ENCODE measurements at regions not wholly inside any gene's neighbourhood (a gene's known extent, or its start where the extent isn't known, plus 50 kb on each side); places are given as distances from the start of the nearest gene placed in this dataset.

DNA sequence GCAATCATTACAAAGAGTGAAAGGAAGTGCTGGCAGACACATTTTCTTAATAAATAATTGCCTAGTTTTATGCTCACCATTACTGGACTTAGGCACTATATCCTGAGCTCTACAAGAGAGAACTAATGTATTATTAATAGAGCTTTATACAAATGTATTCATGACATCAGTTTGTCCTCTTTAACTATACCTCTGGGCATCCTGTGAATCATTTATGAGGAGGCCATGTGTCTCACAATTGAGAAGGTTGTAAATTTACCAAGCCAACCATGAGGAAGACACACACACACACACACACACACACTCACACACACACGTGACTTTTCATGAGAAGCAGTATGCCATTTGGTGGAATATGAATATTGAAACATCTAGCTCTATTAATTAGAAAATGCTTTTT is 728.2 kb downstream of the ARAP2 start:
- no peak overlapping the region for H3K56ac ChIP-seq (ENCODE audit: insufficient read length, low read depth, low read length)

More for the DNA sequence above, 728.2 kb downstream of the ARAP2 start:
- Histone ChIP-seq H3T11ph (ENCODE audit: low read length) (no peak overlapping the region), H3K27me3 (ENCODE audit: insufficient read depth, low read length) (no peaks in the 10 kb centered on the region), H3K4ac (ENCODE audit: low read depth, low read length) (no peak overlapping the region), H2BK20ac (ENCODE audit: low read depth, low read length, poor library complexity, severe bottlenecking) (no peak overlapping the region), H3K27ac (ENCODE audit: insufficient read length, low read depth, low read length) (no peak overlapping the region), H4K91ac (ENCODE audit: insufficient read length, low read depth, low read length) (no peak overlapping the region), H3K14ac (ENCODE audit: insufficient read depth, low read length) (no peak overlapping the region), H3K4me1 (ENCODE audit: insufficient read depth, low read length) (no peaks in the 10 kb centered on the region), H4K8ac (replicated peaks; ENCODE audit: insufficient read length, low read depth, low read length) (no peak overlapping the region), H2BK120ac (ENCODE audit: low read depth, low read length, poor library complexity, severe bottlenecking) (no peak overlapping the region), H3K23ac (ENCODE audit: insufficient read length, low read depth, low read length) (no peak overlapping the region), H4K20me1 (ENCODE audit: control insufficient read depth, insufficient read depth, insufficient read length) (no peaks in the 10 kb centered on the region), H3K4me2 (ENCODE audit: insufficient read depth, insufficient read length, low read length) (no peak overlapping the region), H2BK12ac (ENCODE audit: insufficient read length, low read depth, low read length) (no peak overlapping the region), H3K79me1 (ENCODE audit: insufficient read depth, low read depth, low read length, poor library complexity, severe bottlenecking) (no peaks in the 10 kb centered on the region), H4K5ac (ENCODE audit: insufficient read length, low read depth, low read length) (no peak overlapping the region), H3K23me2 (ENCODE audit: insufficient read length, low read depth, low read length, poor library complexity, severe bottlenecking) (no peaks in the 10 kb centered on the region), H2AFZ (ENCODE audit: low read length) (no peak overlapping the region), H3K9ac (ENCODE audit: extremely low read depth, insufficient read length, low read length) (no peak overlapping the region), H2BK15ac (ENCODE audit: low read depth, low read length) (no peak overlapping the region), H2AK5ac (ENCODE audit: insufficient read length, low read length) (no peak overlapping the region), H3K79me2 (ENCODE audit: insufficient read depth, low read length) (no peaks in the 10 kb centered on the region), H2BK5ac (ENCODE audit: insufficient read length, low read length) (no peak overlapping the region), H3K18ac (ENCODE audit: insufficient read length, low read depth, low read length) (no peak overlapping the region), H3K9me3 (ENCODE audit: control insufficient read depth, low read depth, low read length) (no peaks in the 10 kb centered on the region)
- TF ChIP-seq, protein P1, sequence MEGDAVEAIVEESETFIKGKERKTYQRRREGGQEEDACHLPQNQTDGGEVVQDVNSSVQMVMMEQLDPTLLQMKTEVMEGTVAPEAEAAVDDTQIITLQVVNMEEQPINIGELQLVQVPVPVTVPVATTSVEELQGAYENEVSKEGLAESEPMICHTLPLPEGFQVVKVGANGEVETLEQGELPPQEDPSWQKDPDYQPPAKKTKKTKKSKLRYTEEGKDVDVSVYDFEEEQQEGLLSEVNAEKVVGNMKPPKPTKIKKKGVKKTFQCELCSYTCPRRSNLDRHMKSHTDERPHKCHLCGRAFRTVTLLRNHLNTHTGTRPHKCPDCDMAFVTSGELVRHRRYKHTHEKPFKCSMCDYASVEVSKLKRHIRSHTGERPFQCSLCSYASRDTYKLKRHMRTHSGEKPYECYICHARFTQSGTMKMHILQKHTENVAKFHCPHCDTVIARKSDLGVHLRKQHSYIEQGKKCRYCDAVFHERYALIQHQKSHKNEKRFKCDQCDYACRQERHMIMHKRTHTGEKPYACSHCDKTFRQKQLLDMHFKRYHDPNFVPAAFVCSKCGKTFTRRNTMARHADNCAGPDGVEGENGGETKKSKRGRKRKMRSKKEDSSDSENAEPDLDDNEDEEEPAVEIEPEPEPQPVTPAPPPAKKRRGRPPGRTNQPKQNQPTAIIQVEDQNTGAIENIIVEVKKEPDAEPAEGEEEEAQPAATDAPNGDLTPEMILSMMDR (conservative IDR thresholded peaks at IDR 0.05): no peak
- H3K27ac Mint-ChIP-seq: no peak overlapping the region
- no CpG with 5 or more reads among the region's 1 CpG for WGBS (ENCODE audit: extremely low coverage, insufficient read length, low lambda C conversion rate)
- peaks cover 0 to 2% of the 10 kb centered on the region in 2 experiments; a peak in 2 of 5 replicates for H3K9me3 Mint-ChIP-seq
- H3K4me3 Mint-ChIP-seq: no peak overlapping the region
- H3K27me3 Mint-ChIP-seq (ENCODE audit: low read depth): no peaks in the 10 kb centered on the region
- H3K4me1 Mint-ChIP-seq: no peaks in the 10 kb centered on the region
- peaks cover 0 to 11% (median 2%) of the 10 kb centered on the region in 3 experiments; a peak in 3 of 7 replicates for H3K36me3 Mint-ChIP-seq (ENCODE audit: insufficient read depth in 1 of 3, low read depth in 3 of 3)
- no peak for DNase-seq

Data from H9 (cell line).